ENCODE measurements at regions not wholly inside any gene's neighbourhood (a gene's known extent, or its start where the extent isn't known, plus 50 kb on each side); places are given as distances from the start of the nearest gene placed in this dataset.

DNA sequence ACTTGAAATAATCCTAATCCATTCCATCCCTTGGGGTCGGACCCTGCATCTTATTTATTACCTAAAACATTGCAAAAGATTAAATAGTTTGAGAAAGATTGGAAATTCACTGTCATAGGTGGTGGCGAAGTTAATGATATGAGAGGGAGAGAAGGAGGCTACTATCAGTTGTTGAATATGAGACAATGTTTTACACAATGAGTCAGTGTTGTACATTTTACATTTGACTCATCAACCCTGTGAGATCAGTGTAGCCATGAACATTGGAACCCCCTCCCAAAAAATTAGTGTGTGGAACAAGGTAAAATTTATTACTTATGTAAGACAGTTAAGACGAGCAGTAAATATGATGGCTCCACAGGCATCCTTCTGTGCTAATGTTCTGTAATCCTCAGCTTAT, 384.3 kb downstream of the MCTP2 start:
- TF ChIP-seq, protein P1, sequence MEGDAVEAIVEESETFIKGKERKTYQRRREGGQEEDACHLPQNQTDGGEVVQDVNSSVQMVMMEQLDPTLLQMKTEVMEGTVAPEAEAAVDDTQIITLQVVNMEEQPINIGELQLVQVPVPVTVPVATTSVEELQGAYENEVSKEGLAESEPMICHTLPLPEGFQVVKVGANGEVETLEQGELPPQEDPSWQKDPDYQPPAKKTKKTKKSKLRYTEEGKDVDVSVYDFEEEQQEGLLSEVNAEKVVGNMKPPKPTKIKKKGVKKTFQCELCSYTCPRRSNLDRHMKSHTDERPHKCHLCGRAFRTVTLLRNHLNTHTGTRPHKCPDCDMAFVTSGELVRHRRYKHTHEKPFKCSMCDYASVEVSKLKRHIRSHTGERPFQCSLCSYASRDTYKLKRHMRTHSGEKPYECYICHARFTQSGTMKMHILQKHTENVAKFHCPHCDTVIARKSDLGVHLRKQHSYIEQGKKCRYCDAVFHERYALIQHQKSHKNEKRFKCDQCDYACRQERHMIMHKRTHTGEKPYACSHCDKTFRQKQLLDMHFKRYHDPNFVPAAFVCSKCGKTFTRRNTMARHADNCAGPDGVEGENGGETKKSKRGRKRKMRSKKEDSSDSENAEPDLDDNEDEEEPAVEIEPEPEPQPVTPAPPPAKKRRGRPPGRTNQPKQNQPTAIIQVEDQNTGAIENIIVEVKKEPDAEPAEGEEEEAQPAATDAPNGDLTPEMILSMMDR (IDR thresholded peaks at IDR 0.05; ENCODE audit: insufficient read depth, low read length) = no peak
- TF ChIP-seq POLR2AphosphoS5 (IDR thresholded peaks at IDR 0.05; ENCODE audit: low read depth) (no peak), SPI1 (IDR thresholded peaks at IDR 0.05; ENCODE audit: borderline replicate concordance, low read depth) (no peak)
